ENCODE measurements at regions not wholly inside any gene's neighbourhood (a gene's known extent, or its start where the extent isn't known, plus 50 kb on each side); places are given as distances from the start of the nearest gene placed in this dataset.

DNA sequence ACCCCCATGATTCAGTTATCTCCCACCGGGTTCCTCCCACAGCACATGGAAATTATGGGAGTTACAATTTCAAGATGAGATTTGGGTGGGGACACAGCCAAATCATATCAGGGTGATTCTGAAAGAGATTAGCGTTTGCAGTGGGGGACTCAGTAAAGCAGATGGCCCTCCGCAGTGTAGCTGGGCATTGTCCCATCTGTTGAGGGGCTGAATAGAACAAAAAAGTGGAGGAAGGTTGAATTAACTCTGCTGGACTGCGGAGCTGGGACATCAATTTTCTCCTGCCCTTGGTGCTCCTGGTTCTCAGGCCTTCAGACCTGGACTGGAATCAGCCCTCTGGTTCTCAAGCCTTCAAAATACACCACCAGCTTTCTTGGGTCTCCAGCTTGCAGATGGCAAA, 55.2 kb upstream of the CACNA1A start:
- H3K27me3 ChIP-seq, result no peaks in the 10 kb centered on the region
- H3K4me3 ChIP-seq, result no peak overlapping the region
- no peak for TF ChIP-seq POLR2AphosphoS5 (IDR thresholded peaks at IDR 0.05)
- no peak for TF ChIP-seq EP300 (IDR thresholded peaks at IDR 0.05)
- no peak for TF ChIP-seq POLR2A (IDR thresholded peaks at IDR 0.05)
- TF ChIP-seq, protein P1, sequence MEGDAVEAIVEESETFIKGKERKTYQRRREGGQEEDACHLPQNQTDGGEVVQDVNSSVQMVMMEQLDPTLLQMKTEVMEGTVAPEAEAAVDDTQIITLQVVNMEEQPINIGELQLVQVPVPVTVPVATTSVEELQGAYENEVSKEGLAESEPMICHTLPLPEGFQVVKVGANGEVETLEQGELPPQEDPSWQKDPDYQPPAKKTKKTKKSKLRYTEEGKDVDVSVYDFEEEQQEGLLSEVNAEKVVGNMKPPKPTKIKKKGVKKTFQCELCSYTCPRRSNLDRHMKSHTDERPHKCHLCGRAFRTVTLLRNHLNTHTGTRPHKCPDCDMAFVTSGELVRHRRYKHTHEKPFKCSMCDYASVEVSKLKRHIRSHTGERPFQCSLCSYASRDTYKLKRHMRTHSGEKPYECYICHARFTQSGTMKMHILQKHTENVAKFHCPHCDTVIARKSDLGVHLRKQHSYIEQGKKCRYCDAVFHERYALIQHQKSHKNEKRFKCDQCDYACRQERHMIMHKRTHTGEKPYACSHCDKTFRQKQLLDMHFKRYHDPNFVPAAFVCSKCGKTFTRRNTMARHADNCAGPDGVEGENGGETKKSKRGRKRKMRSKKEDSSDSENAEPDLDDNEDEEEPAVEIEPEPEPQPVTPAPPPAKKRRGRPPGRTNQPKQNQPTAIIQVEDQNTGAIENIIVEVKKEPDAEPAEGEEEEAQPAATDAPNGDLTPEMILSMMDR (IDR thresholded peaks at IDR 0.05), result no peak
- H3K4me1 ChIP-seq, result no peaks in the 10 kb centered on the region
- H3K9me3 ChIP-seq, result no peaks in the 10 kb centered on the region
- DNase-seq (no peak), ATAC-seq (ENCODE audit: low FRiP score in 2 of 2) (no peak)
- 94% methylated on average over 4 of the region's 4 CpGs for WGBS, 2 donors
- H3K36me3 ChIP-seq, result no peaks in the 10 kb centered on the region
- H3K27ac ChIP-seq, result no peak overlapping the region

DNA sequence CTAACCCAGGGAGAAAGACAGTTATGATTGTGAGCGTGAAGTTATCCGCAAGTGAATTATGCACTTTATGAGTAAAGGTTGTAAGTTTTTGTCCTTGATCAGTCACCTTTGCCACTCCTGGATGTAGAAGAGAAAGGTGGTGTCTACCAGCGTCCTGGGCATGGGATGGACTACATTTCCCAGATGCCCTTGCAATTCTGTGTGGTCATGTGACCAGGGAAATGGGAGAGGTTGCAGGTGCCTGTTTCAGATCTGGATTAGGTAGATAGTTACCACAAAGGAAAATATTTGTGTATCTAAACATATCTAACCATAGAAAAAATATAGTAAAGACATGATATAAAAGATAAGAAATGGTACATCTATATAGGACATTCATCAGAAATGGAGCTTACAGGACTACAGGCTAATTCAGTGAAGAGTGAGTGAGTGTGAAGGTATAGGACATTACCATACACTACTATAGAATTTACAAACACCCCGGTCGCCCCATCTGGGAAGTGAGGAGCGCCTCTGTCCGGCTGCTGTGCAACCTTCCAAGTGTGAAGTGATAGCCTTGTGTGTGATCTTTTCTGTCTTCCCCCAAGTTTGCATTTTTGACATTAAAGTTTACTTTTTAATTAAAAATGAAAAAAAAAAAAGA, 51.6 kb upstream of the CACNA1A start:
- Histone ChIP-seq H3K27ac (no peak overlapping the region), H3K36me3 (no peaks in the 10 kb centered on the region), H3K27me3 (no peaks in the 10 kb centered on the region), H3K4me1 (no peaks in the 10 kb centered on the region), H3K4me3 (no peak overlapping the region), H3K9me3 (no peaks in the 10 kb centered on the region)
- no peak for TF ChIP-seq POLR2AphosphoS5 (IDR thresholded peaks at IDR 0.05)
- TF ChIP-seq EP300 (IDR thresholded peaks at IDR 0.05), result no peak
- no peak for TF ChIP-seq POLR2A (IDR thresholded peaks at IDR 0.05)
- TF ChIP-seq, protein P1 (IDR thresholded peaks at IDR 0.05), result no peak
- WGBS, 2 donors, result 48% methylated on average over 7 of the region's 7 CpGs
- no peak for ATAC-seq (ENCODE audit: low FRiP score in 2 of 2)
- no peak for DNase-seq

DNA sequence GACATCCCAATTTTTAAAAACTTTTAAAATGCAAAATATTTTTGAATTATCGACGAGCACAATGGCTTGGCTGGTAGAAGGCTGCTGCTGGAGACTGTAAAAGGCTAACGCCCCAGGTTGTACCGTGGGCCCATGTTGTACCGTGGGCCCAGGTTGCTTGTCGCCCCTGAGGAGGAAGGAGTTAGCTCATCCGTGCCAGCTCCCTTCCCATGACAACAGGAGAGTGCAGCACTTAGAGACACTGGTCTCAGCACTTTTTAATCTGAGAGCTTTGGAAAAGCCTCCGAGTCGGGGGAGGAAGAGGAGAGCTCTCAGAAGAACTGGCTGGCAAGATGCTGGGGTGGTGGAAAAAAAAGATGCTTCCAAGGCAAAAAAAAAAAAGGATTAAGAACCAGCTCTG, 50.3 kb upstream of the CACNA1A start:
- DNase-seq (no peak), ATAC-seq (ENCODE audit: low FRiP score in 2 of 2) (no peak)
- TF ChIP-seq POLR2AphosphoS5 (IDR thresholded peaks at IDR 0.05) (no peak), EP300 (IDR thresholded peaks at IDR 0.05) (no peak), POLR2A (IDR thresholded peaks at IDR 0.05) (no peak)
- TF ChIP-seq, protein P1 (IDR thresholded peaks at IDR 0.05), result no peak
- 74 to 83% methylated on average over 9 of the region's 9 CpGs for WGBS, 2 donors
- Histone ChIP-seq H3K4me1 (no peaks in the 10 kb centered on the region), H3K27me3 (no peaks in the 10 kb centered on the region), H3K36me3 (no peaks in the 10 kb centered on the region), H3K27ac (no peak overlapping the region), H3K9me3 (no peaks in the 10 kb centered on the region), H3K4me3 (no peak overlapping the region)
